ENCODE measurements at regions not wholly inside any gene's neighbourhood (a gene's known extent, or its start where the extent isn't known, plus 50 kb on each side); places are given as distances from the start of the nearest gene placed in this dataset.

DNA sequence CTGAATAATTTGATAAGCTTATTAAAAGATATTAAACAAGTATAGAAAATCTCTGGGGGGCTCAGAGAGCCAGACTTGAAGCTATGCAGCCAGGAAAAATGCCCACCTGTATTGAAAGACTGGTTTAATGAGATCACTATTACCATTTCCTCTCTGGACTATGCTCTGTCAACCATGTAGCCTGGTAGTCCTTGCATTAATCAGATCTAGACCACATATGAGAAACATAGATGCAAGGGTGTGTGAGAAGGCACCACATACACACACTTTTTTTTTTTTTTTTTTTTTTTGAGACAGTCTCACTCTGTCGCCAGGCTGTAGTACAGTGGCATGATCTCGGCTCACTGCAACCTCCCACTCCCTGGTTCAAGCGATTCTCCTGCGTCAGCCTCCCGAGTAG lies 75.9 kb upstream of the ATP8A1 start:
- Mint-ChIP-seq H3K36me3 (peaks cover 4% of the 10 kb centered on the region), H3K4me1 (ENCODE audit: low read depth) (peaks cover 3% of the 10 kb centered on the region), H3K4me3 (no peak overlapping the region), H3K27me3 (peaks cover 16% of the 10 kb centered on the region), H3K9me3 (peaks cover 11% of the 10 kb centered on the region), H3K27ac (no peak overlapping the region)
- DNase-seq: no peak
- ChIA-PET POLR2A (no interaction called here), CTCF (no interaction called here)
- intact Hi-C loops (cut with micrococcal nuclease): no loop called here

- H3K36me3 Mint-ChIP-seq: peaks cover 4% of the 10 kb centered on the region
- no peak overlapping the region for H3K4me3 Mint-ChIP-seq
- CTCF ChIA-PET: no interaction called here
- peaks cover 11% of the 10 kb centered on the region for H3K9me3 Mint-ChIP-seq
- intact Hi-C loops (cut with micrococcal nuclease): no loop called here
- no peak for DNase-seq
- POLR2A ChIA-PET: no interaction called here
- peaks cover 4% of the 10 kb centered on the region for H3K27me3 Mint-ChIP-seq
- H3K4me1 Mint-ChIP-seq (ENCODE audit: low read depth): peaks cover 3% of the 10 kb centered on the region
- no peak overlapping the region for H3K27ac Mint-ChIP-seq
These were observed 72.8 kb upstream of the ATP8A1 start for GRCh38 chr4:42729505-42730237.

GRCh38 chr4:42724451-42724850 lies 67.5 kb upstream of the ATP8A1 start:
- ChIA-PET POLR2A (no interaction called here), CTCF (no interaction called here)
- Mint-ChIP-seq H3K4me1 (ENCODE audit: low read depth) (no peaks in the 10 kb centered on the region), H3K9me3 (peaks cover 10% of the 10 kb centered on the region), H3K27me3 (no peaks in the 10 kb centered on the region), H3K36me3 (peaks cover 2% of the 10 kb centered on the region), H3K27ac (no peak overlapping the region), H3K4me3 (no peak overlapping the region)
- intact Hi-C loops (cut with micrococcal nuclease): no loop called here
- no peak for DNase-seq

DNA sequence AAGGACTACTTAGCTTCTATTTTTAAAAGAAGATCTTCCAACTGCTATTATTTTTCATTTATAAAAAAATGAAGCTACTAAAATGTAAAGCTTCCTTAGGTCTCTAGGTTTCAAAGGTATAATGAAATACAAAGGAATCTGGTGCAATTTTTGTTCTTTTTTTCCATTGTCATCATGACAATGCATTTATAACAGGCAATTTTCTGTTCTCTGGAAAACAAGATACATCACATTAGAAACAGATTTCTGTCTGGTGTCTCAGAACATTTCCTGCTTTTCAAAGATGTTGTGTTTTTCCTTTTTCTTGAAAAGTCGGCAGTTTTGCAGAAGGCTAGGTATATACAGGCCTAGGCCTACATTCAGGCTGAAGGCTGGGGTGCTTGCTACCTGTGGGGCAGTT lies 63.6 kb upstream of the ATP8A1 start:
- H3K9me3 Mint-ChIP-seq: no peaks in the 10 kb centered on the region
- intact Hi-C loops (cut with micrococcal nuclease): no loop called here
- H3K36me3 Mint-ChIP-seq: no peaks in the 10 kb centered on the region
- no peak for DNase-seq
- ChIA-PET CTCF (no interaction called here), POLR2A (no interaction called here)
- H3K27me3 Mint-ChIP-seq: no peaks in the 10 kb centered on the region
- H3K4me3 Mint-ChIP-seq: no peak overlapping the region
- no peaks in the 10 kb centered on the region for H3K4me1 Mint-ChIP-seq (ENCODE audit: low read depth)
- no peak overlapping the region for H3K27ac Mint-ChIP-seq

GRCh38 chr4:42719257-42719656 lies 62.4 kb upstream of the ATP8A1 start:
- ChIA-PET CTCF (no interaction called here), POLR2A (no interaction called here)
- no peak for DNase-seq
- H3K4me3 Mint-ChIP-seq: no peak overlapping the region
- H3K4me1 Mint-ChIP-seq (ENCODE audit: low read depth): no peaks in the 10 kb centered on the region
- no peaks in the 10 kb centered on the region for H3K9me3 Mint-ChIP-seq
- intact Hi-C loops (cut with micrococcal nuclease): no loop called here
- no peak overlapping the region for H3K27ac Mint-ChIP-seq
- H3K27me3 Mint-ChIP-seq: no peaks in the 10 kb centered on the region
- H3K36me3 Mint-ChIP-seq: no peaks in the 10 kb centered on the region

- intact Hi-C loops (cut with micrococcal nuclease): no loop called here
- Mint-ChIP-seq H3K4me3 (no peak overlapping the region), H3K27me3 (no peaks in the 10 kb centered on the region), H3K4me1 (ENCODE audit: low read depth) (no peaks in the 10 kb centered on the region), H3K27ac (no peak overlapping the region), H3K9me3 (no peaks in the 10 kb centered on the region), H3K36me3 (no peaks in the 10 kb centered on the region)
- ChIA-PET POLR2A (no interaction called here), CTCF (interaction anchor here (0.9 kb wide), 1 partner anchor 150 kb away, joined by 3 read pairs; no protein-coding TSS in a partner anchor)
- no peak for DNase-seq
These were observed 61.4 kb upstream of the ATP8A1 start for GRCh38 chr4:42718336-42718735.

- H3K4me3 Mint-ChIP-seq: no peak overlapping the region
- intact Hi-C loops (cut with micrococcal nuclease): no loop called here
- H3K27me3 Mint-ChIP-seq: no peaks in the 10 kb centered on the region
- no peaks in the 10 kb centered on the region for H3K9me3 Mint-ChIP-seq
- no peak for DNase-seq
- no peak overlapping the region for H3K27ac Mint-ChIP-seq
- CTCF ChIA-PET: interaction anchor here (0.7 kb wide), 1 partner anchor 149 kb away, joined by 4 read pairs; no protein-coding TSS in a partner anchor
- H3K4me1 Mint-ChIP-seq (ENCODE audit: low read depth): no peaks in the 10 kb centered on the region
- POLR2A ChIA-PET: no interaction called here
- H3K36me3 Mint-ChIP-seq: no peaks in the 10 kb centered on the region
These were observed 60.1 kb upstream of the ATP8A1 start for GRCh38 chr4:42716996-42717395.

GRCh38 chr4:42715807-42716482 lies 59.0 kb upstream of the ATP8A1 start:
- Mint-ChIP-seq H3K27ac (no peak overlapping the region), H3K4me3 (no peak overlapping the region), H3K9me3 (no peaks in the 10 kb centered on the region), H3K4me1 (ENCODE audit: low read depth) (no peaks in the 10 kb centered on the region), H3K36me3 (no peaks in the 10 kb centered on the region), H3K27me3 (peaks cover 4% of the 10 kb centered on the region)
- CTCF ChIA-PET: no interaction called here
- no peak for DNase-seq
- intact Hi-C loops (cut with micrococcal nuclease): no loop called here
- POLR2A ChIA-PET: no interaction called here

DNA sequence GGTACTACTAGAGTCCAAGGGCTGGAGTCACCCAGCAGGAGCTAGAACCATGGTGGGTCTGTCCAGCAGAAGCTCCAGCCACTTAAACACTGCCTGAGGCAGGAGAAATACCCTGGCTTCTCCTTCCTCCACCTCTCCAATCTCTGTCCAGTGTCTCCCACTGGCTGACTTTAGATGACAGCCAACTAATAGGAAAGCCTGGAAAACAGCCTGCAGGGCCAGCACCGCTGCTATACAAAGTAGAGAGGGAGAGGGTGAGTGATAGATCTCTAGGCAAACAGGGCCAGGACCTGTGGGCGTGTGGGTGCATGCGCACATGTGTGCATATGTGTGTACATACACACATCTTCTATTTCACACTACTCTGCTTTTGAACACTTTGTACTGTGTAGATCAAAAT lies 56.5 kb upstream of the ATP8A1 start:
- no peaks in the 10 kb centered on the region for H3K36me3 Mint-ChIP-seq
- no peak overlapping the region for H3K4me3 Mint-ChIP-seq
- intact Hi-C loops (cut with micrococcal nuclease): no loop called here
- no peak for DNase-seq
- no peaks in the 10 kb centered on the region for H3K9me3 Mint-ChIP-seq
- CTCF ChIA-PET: no interaction called here
- no peak overlapping the region for H3K27ac Mint-ChIP-seq
- POLR2A ChIA-PET: no interaction called here
- no peaks in the 10 kb centered on the region for H3K4me1 Mint-ChIP-seq (ENCODE audit: low read depth)
- peaks cover 10% of the 10 kb centered on the region for H3K27me3 Mint-ChIP-seq

DNA sequence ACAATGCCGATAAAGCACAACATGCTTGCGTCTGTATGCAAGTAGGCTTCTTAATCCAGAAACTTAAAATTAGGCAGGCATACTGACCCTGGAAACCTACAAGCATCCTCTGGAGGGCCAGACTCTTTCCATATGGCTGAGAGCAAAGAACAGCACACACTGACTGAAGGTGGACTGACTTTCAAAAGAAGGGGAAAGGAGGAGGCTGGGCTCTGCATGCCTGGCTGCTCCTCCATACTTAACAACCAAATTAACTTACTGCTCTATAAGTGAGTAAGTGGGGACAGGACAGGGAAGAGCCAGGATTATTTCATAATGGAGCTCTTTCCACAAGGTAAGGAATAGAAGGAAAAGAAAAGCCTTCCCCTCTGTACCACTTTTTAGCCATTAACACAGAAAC lies 55.9 kb upstream of the ATP8A1 start:
- H3K9me3 Mint-ChIP-seq: no peaks in the 10 kb centered on the region
- no peak for DNase-seq
- POLR2A ChIA-PET: no interaction called here
- H3K4me3 Mint-ChIP-seq: no peak overlapping the region
- H3K4me1 Mint-ChIP-seq (ENCODE audit: low read depth): no peaks in the 10 kb centered on the region
- no peak overlapping the region for H3K27ac Mint-ChIP-seq
- CTCF ChIA-PET: no interaction called here
- H3K27me3 Mint-ChIP-seq: peaks cover 12% of the 10 kb centered on the region
- intact Hi-C loops (cut with micrococcal nuclease): no loop called here
- no peaks in the 10 kb centered on the region for H3K36me3 Mint-ChIP-seq

- Mint-ChIP-seq H3K27ac (no peak overlapping the region), H3K4me3 (no peak overlapping the region), H3K9me3 (no peaks in the 10 kb centered on the region), H3K36me3 (no peaks in the 10 kb centered on the region), H3K27me3 (peaks cover 12% of the 10 kb centered on the region), H3K4me1 (ENCODE audit: low read depth) (no peaks in the 10 kb centered on the region)
- ChIA-PET POLR2A (no interaction called here), CTCF (no interaction called here)
- DNase-seq: no peak
- intact Hi-C loops (cut with micrococcal nuclease): no loop called here
These were observed 54.6 kb upstream of the ATP8A1 start for GRCh38 chr4:42711496-42711895.

GRCh38 chr4:42710761-42711160 lies 53.9 kb upstream of the ATP8A1 start:
- CTCF ChIA-PET: no interaction called here
- DNase-seq: no peak
- Mint-ChIP-seq H3K27me3 (peaks cover 14% of the 10 kb centered on the region), H3K4me1 (ENCODE audit: low read depth) (no peaks in the 10 kb centered on the region), H3K4me3 (no peak overlapping the region), H3K9me3 (no peaks in the 10 kb centered on the region), H3K27ac (no peak overlapping the region), H3K36me3 (no peaks in the 10 kb centered on the region)
- POLR2A ChIA-PET: no interaction called here
- intact Hi-C loops (cut with micrococcal nuclease): no loop called here

- H3K9me3 Mint-ChIP-seq: no peaks in the 10 kb centered on the region
- no peak overlapping the region for H3K27ac Mint-ChIP-seq
- H3K36me3 Mint-ChIP-seq: no peaks in the 10 kb centered on the region
- ChIA-PET POLR2A (no interaction called here), CTCF (no interaction called here)
- no peak for DNase-seq
- no peaks in the 10 kb centered on the region for H3K4me1 Mint-ChIP-seq (ENCODE audit: low read depth)
- H3K4me3 Mint-ChIP-seq: no peak overlapping the region
- peaks cover 14% of the 10 kb centered on the region for H3K27me3 Mint-ChIP-seq
- intact Hi-C loops (cut with micrococcal nuclease): no loop called here
These were observed 53.4 kb upstream of the ATP8A1 start for GRCh38 chr4:42710329-42710728.

Data from activated CD4-positive, alpha-beta memory T cell treated with anti-CD3 and anti-CD28 coated beads for 36 hours (primary cell).